GM23338 (cell line): ENCODE measurements at regions not wholly inside any gene's neighbourhood (a gene's known extent, or its start where the extent isn't known, plus 50 kb on each side); places are given as distances from the start of the nearest gene placed in this dataset.

Experiments
- ATAC-seq: fragments of 200-7000 bp; cut with Tn5 transposase; 3 replicates; pipeline ENCODE4 v1.9.1; 2020
- DNase-seq: peaks from one replicate; pipeline ENCODE4 v3.0.0-alpha.2; 2015; ENCODE audit warnings: low spot score
- H2AFZ ChIP-seq: fragments of 200-600 bp; sonication (generic); 2 replicates; pipeline ENCODE4 v1.8.0; 2016; ENCODE audit warnings: antibody characterized with exemption, mild to moderate bottlenecking, moderate library complexity
- H3F3A ChIP-seq: fragments of 200-600 bp; sonication (generic); replicated peaks from 2 replicates; pipeline ENCODE4 v1.8.0; 2017; ENCODE audit warnings: antibody characterized with exemption, mixed run types, low read depth
- H3K27ac ChIP-seq: fragments of 200-600 bp; sonication (generic); 2 replicates; pipeline ENCODE4 v1.6.1; 2016; ENCODE audit warnings: low read depth
- H3K27me3 ChIP-seq: fragments of 200-600 bp; sonication (generic); 2 replicates; pipeline ENCODE4 v1.8.0; 2016; ENCODE audit warnings: mild to moderate bottlenecking, mixed run types, moderate library complexity; ENCODE audit not compliant: insufficient read depth
- H3K36me3 ChIP-seq: fragments of 200-600 bp; sonication (generic); 2 replicates; pipeline ENCODE4 v1.8.0; 2016; ENCODE audit warnings: mild to moderate bottlenecking; ENCODE audit not compliant: insufficient read depth
- H3K4me1 ChIP-seq: fragments of 200-600 bp; sonication (generic); 2 replicates; pipeline ENCODE4 v1.8.0; 2016; ENCODE audit warnings: mild to moderate bottlenecking, moderate library complexity; ENCODE audit not compliant: insufficient read depth
- H3K4me2 ChIP-seq: fragments of 200-600 bp; sonication (generic); 2 replicates; pipeline ENCODE4 v1.7.1; 2017; ENCODE audit warnings: mixed run types
- H3K4me3 ChIP-seq: fragments of 200-600 bp; sonication (generic); 2 replicates; pipeline ENCODE4 v1.6.1; 2016; ENCODE audit warnings: mixed run types
- H3K79me2 ChIP-seq: fragments of 200-600 bp; sonication (generic); replicated peaks from 2 replicates; pipeline ENCODE4 v1.8.0; 2017; ENCODE audit warnings: mild to moderate bottlenecking; ENCODE audit not compliant: insufficient read depth
- H3K9me2 ChIP-seq: fragments of 200-600 bp; sonication (generic); 2 replicates; pipeline ENCODE4 v1.8.0; 2017; ENCODE audit not compliant: insufficient read depth
- H4K20me1 ChIP-seq: fragments of 200-600 bp; sonication (generic); replicated peaks from 2 replicates; pipeline ENCODE4 v1.8.0; 2017; ENCODE audit warnings: mild to moderate bottlenecking; ENCODE audit not compliant: insufficient read depth
- H3K27ac Mint-ChIP-seq: 2 replicates; pipeline ENCODE4 v1.8.0; 2020; ENCODE audit warnings: inconsistent platforms, mild to moderate bottlenecking, moderate library complexity, mixed read lengths
- H3K27me3 Mint-ChIP-seq: 3 replicates; pipeline ENCODE4 v1.8.0; 2022; ENCODE audit warnings: low read depth, mild to moderate bottlenecking, moderate library complexity, mixed read lengths, inconsistent platforms; ENCODE audit not compliant: insufficient read depth, poor library complexity
- H3K36me3 Mint-ChIP-seq: 3 replicates; pipeline ENCODE4 v1.8.0; 2021; ENCODE audit warnings: low read depth, mild to moderate bottlenecking, inconsistent platforms, moderate library complexity, mixed read lengths
- H3K4me1 Mint-ChIP-seq: 3 replicates; pipeline ENCODE4 v1.8.0; 2020; ENCODE audit warnings: mild to moderate bottlenecking, inconsistent platforms, mixed read lengths
- H3K4me3 Mint-ChIP-seq: 3 replicates; pipeline ENCODE4 v1.8.0; 2021; ENCODE audit warnings: moderate library complexity, mild to moderate bottlenecking, inconsistent platforms, mixed read lengths
- H3K9me3 Mint-ChIP-seq: 3 replicates; pipeline ENCODE4 v1.8.0; 2020; ENCODE audit warnings: moderate library complexity, mild to moderate bottlenecking, inconsistent platforms, mixed read lengths
- CREB1 ChIP-seq: fragments of 250-450 bp; sonication (Bioruptor Pico); IDR thresholded peaks from 2 replicates; pipeline ENCODE4 v1.5.0; 2020; ENCODE audit warnings: low read depth, mild to moderate bottlenecking, moderate library complexity
- EZH2 ChIP-seq: fragments of 200-600 bp; sonication (generic); IDR thresholded peaks from one replicate; pipeline ENCODE4 v1.8.0; 2017; ENCODE audit warnings: antibody characterized with exemption, mild to moderate bottlenecking, low read depth; ENCODE audit not compliant: unreplicated experiment
- EZH2phosphoT487 ChIP-seq: fragments of 200-600 bp; sonication (generic); IDR thresholded peaks from one replicate; pipeline ENCODE4 v1.8.1; 2018; ENCODE audit warnings: antibody characterized with exemption; ENCODE audit not compliant: unreplicated experiment
- JUNB ChIP-seq: IDR thresholded peaks from one replicate; pipeline ENCODE4 v1.6.1; 2016; ENCODE audit warnings: antibody characterized with exemption; ENCODE audit not compliant: unreplicated experiment
- NANOG ChIP-seq: IDR thresholded peaks from 2 replicates; pipeline ENCODE4 v1.6.1; 2016; ENCODE audit warnings: antibody characterized with exemption, borderline replicate concordance
- POLR2AphosphoS5 ChIP-seq: IDR thresholded peaks from 2 replicates; pipeline ENCODE4 v1.6.1; 2016; ENCODE audit warnings: antibody characterized with exemption, low read depth
- STAT1 ChIP-seq: IDR thresholded peaks from one replicate; pipeline ENCODE4 v1.6.1; 2016; ENCODE audit warnings: antibody characterized with exemption; ENCODE audit not compliant: unreplicated experiment
- ZNF114 ChIP-seq: fragments of 250-450 bp; sonication (Bioruptor Pico); IDR thresholded peaks from 2 replicates; pipeline ENCODE4 v1.5.0; 2020; ENCODE audit warnings: mild to moderate bottlenecking, moderate library complexity
- ZNF331 ChIP-seq: fragments of 250-450 bp; sonication (Bioruptor Pico); IDR thresholded peaks from 2 replicates; pipeline ENCODE4 v1.5.0; 2020; ENCODE audit warnings: low read depth, mild to moderate bottlenecking, moderate library complexity
- TF ChIP-seq, protein P1 (sequence below), 2 experiments: fragments of 200-600 bp in 1 of 2; sonication (generic) in 1 of 2; conservative IDR thresholded peaks; 2 replicates each; pipeline versions ENCODE4 v1.5.1 to v1.6.1; 2016 to 2017; ENCODE audit warnings: antibody characterized with exemption in 2 of 2, low read depth in 2 of 2, mild to moderate bottlenecking in 2 of 2, moderate library complexity in 1 of 2
- TF ChIP-seq, protein P2 (sequence below): IDR thresholded peaks from one replicate; pipeline ENCODE4 v1.6.1; 2018; ENCODE audit warnings: antibody characterized with exemption; ENCODE audit not compliant: unreplicated experiment
- TF ChIP-seq, protein P3 (sequence below): IDR thresholded peaks from 2 replicates; pipeline ENCODE4 v1.6.1; 2016; ENCODE audit warnings: antibody characterized with exemption
- TF ChIP-seq, protein P4 (sequence below): fragments of 250-450 bp; sonication (Bioruptor Pico); IDR thresholded peaks from 2 replicates; pipeline ENCODE4 v1.5.0; 2020; ENCODE audit warnings: mild to moderate bottlenecking, moderate library complexity

DNA sequence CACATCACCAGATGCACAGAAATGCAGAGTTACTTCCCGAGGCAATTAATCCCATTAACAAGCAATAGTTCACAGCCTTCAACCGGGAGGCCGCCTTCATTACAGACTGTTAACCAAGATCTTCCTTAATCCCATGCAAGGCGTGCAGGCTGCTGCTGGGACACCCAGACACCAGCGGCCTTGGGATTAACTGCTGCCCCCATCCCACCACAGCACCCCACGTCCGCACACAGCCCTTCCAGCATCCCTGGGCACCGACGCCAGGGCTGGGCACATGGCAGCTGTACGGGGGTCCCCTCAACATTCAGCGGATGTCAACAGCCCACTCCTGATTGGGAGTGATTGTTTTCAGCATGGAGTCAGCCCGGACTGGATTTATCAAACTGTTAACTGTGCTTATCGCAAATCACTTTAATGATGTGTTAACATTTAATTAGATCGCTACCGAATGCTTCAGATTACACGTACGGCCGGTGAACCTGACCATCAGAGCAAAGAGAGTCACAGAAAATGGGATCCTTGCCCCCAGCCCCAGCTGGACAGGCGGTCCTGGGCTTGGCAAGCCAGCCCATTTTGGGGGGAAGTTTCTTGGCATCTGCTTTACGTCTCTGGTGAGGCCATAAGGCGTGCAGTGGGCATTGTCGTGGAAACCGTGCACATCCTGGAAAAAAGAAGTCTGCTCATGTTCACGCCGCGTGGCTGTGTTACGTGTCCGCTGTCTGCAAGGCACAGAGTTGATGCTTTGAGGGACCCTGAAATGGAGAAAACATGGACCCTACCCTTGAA is 126.4 kb downstream of the HMX1 start:
- Histone ChIP-seq H3K4me3 (no peak overlapping the region), H3K27ac (no peak overlapping the region), H2AFZ (no peak overlapping the region), H3K27me3 (no peaks in the 10 kb centered on the region), H3F3A (0 out of 2 replicates have a peak, but pooled peaks cover 4% of the 10 kb centered on the region), H4K20me1 (no peaks in the 10 kb centered on the region), H3K4me1 (no peaks in the 10 kb centered on the region), H3K36me3 (no peaks in the 10 kb centered on the region), H3K79me2 (no peaks in the 10 kb centered on the region), H3K4me2 (no peak overlapping the region), H3K9me2 (no peaks in the 10 kb centered on the region)
- DNase-seq: no peak
- Mint-ChIP-seq H3K36me3 (peaks cover 3% of the 10 kb centered on the region; the same call in 1 of the 3 replicates), H3K9me3 (peaks cover 3% of the 10 kb centered on the region), H3K27me3 (peaks cover 14% of the 10 kb centered on the region), H3K4me3 (no peak overlapping the region), H3K27ac (peak overlapping the region; percentile 6; the same call in 1 of the 2 replicates), H3K4me1 (peaks cover 11% of the 10 kb centered on the region)
- ATAC-seq: no peak
- TF ChIP-seq EZH2 (no peak), ZNF114 (no peak), CREB1 (CRISPR knock-in tag) (no peak), POLR2AphosphoS5 (no peak), NANOG (no peak), STAT1 (no peak), EZH2phosphoT487 (no peak), JUNB (no peak), ZNF331 (CRISPR knock-in tag) (no peak)
- TF ChIP-seq, protein P1, sequence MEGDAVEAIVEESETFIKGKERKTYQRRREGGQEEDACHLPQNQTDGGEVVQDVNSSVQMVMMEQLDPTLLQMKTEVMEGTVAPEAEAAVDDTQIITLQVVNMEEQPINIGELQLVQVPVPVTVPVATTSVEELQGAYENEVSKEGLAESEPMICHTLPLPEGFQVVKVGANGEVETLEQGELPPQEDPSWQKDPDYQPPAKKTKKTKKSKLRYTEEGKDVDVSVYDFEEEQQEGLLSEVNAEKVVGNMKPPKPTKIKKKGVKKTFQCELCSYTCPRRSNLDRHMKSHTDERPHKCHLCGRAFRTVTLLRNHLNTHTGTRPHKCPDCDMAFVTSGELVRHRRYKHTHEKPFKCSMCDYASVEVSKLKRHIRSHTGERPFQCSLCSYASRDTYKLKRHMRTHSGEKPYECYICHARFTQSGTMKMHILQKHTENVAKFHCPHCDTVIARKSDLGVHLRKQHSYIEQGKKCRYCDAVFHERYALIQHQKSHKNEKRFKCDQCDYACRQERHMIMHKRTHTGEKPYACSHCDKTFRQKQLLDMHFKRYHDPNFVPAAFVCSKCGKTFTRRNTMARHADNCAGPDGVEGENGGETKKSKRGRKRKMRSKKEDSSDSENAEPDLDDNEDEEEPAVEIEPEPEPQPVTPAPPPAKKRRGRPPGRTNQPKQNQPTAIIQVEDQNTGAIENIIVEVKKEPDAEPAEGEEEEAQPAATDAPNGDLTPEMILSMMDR (conservative IDR thresholded peaks at IDR 0.05; ENCODE audit: low read depth in 2 of 2): no peak
- TF ChIP-seq, protein P2, sequence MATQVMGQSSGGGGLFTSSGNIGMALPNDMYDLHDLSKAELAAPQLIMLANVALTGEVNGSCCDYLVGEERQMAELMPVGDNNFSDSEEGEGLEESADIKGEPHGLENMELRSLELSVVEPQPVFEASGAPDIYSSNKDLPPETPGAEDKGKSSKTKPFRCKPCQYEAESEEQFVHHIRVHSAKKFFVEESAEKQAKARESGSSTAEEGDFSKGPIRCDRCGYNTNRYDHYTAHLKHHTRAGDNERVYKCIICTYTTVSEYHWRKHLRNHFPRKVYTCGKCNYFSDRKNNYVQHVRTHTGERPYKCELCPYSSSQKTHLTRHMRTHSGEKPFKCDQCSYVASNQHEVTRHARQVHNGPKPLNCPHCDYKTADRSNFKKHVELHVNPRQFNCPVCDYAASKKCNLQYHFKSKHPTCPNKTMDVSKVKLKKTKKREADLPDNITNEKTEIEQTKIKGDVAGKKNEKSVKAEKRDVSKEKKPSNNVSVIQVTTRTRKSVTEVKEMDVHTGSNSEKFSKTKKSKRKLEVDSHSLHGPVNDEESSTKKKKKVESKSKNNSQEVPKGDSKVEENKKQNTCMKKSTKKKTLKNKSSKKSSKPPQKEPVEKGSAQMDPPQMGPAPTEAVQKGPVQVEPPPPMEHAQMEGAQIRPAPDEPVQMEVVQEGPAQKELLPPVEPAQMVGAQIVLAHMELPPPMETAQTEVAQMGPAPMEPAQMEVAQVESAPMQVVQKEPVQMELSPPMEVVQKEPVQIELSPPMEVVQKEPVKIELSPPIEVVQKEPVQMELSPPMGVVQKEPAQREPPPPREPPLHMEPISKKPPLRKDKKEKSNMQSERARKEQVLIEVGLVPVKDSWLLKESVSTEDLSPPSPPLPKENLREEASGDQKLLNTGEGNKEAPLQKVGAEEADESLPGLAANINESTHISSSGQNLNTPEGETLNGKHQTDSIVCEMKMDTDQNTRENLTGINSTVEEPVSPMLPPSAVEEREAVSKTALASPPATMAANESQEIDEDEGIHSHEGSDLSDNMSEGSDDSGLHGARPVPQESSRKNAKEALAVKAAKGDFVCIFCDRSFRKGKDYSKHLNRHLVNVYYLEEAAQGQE: no peak
- TF ChIP-seq, protein P3, sequence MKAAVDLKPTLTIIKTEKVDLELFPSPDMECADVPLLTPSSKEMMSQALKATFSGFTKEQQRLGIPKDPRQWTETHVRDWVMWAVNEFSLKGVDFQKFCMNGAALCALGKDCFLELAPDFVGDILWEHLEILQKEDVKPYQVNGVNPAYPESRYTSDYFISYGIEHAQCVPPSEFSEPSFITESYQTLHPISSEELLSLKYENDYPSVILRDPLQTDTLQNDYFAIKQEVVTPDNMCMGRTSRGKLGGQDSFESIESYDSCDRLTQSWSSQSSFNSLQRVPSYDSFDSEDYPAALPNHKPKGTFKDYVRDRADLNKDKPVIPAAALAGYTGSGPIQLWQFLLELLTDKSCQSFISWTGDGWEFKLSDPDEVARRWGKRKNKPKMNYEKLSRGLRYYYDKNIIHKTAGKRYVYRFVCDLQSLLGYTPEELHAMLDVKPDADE: no peak
- TF ChIP-seq, protein P4, sequence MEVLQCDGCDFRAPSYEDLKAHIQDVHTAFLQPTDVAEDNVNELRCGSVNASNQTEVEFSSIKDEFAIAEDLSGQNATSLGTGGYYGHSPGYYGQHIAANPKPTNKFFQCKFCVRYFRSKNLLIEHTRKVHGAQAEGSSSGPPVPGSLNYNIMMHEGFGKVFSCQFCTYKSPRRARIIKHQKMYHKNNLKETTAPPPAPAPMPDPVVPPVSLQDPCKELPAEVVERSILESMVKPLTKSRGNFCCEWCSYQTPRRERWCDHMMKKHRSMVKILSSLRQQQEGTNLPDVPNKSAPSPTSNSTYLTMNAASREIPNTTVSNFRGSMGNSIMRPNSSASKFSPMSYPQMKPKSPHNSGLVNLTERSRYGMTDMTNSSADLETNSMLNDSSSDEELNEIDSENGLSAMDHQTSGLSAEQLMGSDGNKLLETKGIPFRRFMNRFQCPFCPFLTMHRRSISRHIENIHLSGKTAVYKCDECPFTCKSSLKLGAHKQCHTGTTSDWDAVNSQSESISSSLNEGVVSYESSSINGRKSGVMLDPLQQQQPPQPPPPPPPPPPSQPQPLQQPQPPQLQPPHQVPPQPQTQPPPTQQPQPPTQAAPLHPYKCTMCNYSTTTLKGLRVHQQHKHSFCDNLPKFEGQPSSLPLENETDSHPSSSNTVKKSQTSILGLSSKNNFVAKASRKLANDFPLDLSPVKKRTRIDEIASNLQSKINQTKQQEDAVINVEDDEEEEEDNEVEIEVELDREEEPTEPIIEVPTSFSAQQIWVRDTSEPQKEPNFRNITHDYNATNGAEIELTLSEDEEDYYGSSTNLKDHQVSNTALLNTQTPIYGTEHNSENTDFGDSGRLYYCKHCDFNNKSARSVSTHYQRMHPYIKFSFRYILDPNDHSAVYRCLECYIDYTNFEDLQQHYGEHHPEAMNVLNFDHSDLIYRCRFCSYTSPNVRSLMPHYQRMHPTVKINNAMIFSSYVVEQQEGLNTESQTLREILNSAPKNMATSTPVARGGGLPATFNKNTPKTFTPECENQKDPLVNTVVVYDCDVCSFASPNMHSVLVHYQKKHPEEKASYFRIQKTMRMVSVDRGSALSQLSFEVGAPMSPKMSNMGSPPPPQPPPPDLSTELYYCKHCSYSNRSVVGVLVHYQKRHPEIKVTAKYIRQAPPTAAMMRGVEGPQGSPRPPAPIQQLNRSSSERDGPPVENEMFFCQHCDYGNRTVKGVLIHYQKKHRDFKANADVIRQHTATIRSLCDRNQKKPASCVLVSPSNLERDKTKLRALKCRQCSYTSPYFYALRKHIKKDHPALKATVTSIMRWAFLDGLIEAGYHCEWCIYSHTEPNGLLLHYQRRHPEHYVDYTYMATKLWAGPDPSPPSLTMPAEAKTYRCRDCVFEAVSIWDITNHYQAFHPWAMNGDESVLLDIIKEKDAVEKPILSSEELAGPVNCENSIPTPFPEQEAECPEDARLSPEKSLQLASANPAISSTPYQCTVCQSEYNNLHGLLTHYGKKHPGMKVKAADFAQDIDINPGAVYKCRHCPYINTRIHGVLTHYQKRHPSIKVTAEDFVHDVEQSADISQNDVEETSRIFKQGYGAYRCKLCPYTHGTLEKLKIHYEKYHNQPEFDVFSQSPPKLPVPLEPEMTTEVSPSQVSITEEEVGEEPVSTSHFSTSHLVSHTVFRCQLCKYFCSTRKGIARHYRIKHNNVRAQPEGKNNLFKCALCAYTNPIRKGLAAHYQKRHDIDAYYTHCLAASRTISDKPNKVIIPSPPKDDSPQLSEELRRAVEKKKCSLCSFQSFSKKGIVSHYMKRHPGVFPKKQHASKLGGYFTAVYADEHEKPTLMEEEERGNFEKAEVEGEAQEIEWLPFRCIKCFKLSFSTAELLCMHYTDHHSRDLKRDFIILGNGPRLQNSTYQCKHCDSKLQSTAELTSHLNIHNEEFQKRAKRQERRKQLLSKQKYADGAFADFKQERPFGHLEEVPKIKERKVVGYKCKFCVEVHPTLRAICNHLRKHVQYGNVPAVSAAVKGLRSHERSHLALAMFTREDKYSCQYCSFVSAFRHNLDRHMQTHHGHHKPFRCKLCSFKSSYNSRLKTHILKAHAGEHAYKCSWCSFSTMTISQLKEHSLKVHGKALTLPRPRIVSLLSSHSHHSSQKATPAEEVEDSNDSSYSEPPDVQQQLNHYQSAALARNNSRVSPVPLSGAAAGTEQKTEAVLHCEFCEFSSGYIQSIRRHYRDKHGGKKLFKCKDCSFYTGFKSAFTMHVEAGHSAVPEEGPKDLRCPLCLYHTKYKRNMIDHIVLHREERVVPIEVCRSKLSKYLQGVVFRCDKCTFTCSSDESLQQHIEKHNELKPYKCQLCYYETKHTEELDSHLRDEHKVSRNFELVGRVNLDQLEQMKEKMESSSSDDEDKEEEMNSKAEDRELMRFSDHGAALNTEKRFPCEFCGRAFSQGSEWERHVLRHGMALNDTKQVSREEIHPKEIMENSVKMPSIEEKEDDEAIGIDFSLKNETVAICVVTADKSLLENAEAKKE (CRISPR knock-in tag): no peak
